Activated CD4-positive, alpha-beta T cell treated with anti-CD3 and anti-CD28 coated beads for 24 hours (primary cell): ENCODE measurements at regions not wholly inside any gene's neighbourhood (a gene's known extent, or its start where the extent isn't known, plus 50 kb on each side); places are given as distances from the start of the nearest gene placed in this dataset.

Source experiments
- DNase-seq, 2 donors: peaks; one replicate each; pipeline ENCODE4 v3.0.0-alpha.2; 2020; ENCODE audit warnings: low read depth in 2 of 2

- DNase-seq, result no peak
Observed at GRCh38 chr11:70025308-70025707, 52.8 kb upstream of the ANO1 start.

GRCh38 chr11:70026012-70026411, 52.1 kb upstream of the ANO1 start:
- DNase-seq, result no peak

- DNase-seq, result no peak
Observed at GRCh38 chr11:70026726-70027125, 51.4 kb upstream of the ANO1 start.

- no peak for DNase-seq
Observed at GRCh38 chr11:70027451-70027850, 50.7 kb upstream of the ANO1 start.

GRCh38 chr11:70028147-70028855, 49.8 kb upstream of the ANO1 start:
- no peak for DNase-seq
